Lower leg skin (tissue), 3 donors: ENCODE measurements at regions not wholly inside any gene's neighbourhood (a gene's known extent, or its start where the extent isn't known, plus 50 kb on each side); places are given as distances from the start of the nearest gene placed in this dataset.

Experiments used
- POLR2A ChIP-seq, 2 donors: fragments of 450-650 bp; IDR thresholded peaks; one replicate each; pipeline ENCODE4 v1.6.1; 2016 to 2017; ENCODE audit warnings: antibody characterized with exemption in 2 of 2, mild to moderate bottlenecking in 1 of 2, moderate library complexity in 1 of 2
- TF ChIP-seq, protein P1 (sequence below), 3 donors: fragments of 450-650 bp; IDR thresholded peaks; one replicate each; pipeline ENCODE4 v1.5.1; 2016; ENCODE audit warnings: antibody characterized with exemption in 3 of 3, mild to moderate bottlenecking in 3 of 3, moderate library complexity in 2 of 3

- TF ChIP-seq, protein P1, sequence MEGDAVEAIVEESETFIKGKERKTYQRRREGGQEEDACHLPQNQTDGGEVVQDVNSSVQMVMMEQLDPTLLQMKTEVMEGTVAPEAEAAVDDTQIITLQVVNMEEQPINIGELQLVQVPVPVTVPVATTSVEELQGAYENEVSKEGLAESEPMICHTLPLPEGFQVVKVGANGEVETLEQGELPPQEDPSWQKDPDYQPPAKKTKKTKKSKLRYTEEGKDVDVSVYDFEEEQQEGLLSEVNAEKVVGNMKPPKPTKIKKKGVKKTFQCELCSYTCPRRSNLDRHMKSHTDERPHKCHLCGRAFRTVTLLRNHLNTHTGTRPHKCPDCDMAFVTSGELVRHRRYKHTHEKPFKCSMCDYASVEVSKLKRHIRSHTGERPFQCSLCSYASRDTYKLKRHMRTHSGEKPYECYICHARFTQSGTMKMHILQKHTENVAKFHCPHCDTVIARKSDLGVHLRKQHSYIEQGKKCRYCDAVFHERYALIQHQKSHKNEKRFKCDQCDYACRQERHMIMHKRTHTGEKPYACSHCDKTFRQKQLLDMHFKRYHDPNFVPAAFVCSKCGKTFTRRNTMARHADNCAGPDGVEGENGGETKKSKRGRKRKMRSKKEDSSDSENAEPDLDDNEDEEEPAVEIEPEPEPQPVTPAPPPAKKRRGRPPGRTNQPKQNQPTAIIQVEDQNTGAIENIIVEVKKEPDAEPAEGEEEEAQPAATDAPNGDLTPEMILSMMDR (IDR thresholded peaks at IDR 0.05): no peak
- TF ChIP-seq POLR2A (IDR thresholded peaks at IDR 0.05): no peak
Observed at GRCh38 chr17:33905338-33905800, 349.7 kb upstream of the CCL2 start.
